CD14-positive monocyte (primary cell): ENCODE measurements at regions not wholly inside any gene's neighbourhood (a gene's known extent, or its start where the extent isn't known, plus 50 kb on each side); places are given as distances from the start of the nearest gene placed in this dataset.

Experiments used
- DNase-seq, 3 donors: peaks; one replicate each; pipeline ENCODE4 v3.0.0-alpha.2; 2011 to 2022
- H2AFZ ChIP-seq: 2 replicates; pipeline ENCODE4 v1.6.0; 2012; ENCODE audit warnings: mild to moderate bottlenecking, low read depth, low read length, inconsistent platforms; ENCODE audit not compliant: insufficient read depth, poor library complexity, severe bottlenecking
- H3K27ac ChIP-seq, 2 donors: 1 replicate in 1 of 2; 2 replicates in 1 of 2; pipeline ENCODE4 v1.5.1; 2012 to 2013; ENCODE audit warnings: low read length in 2 of 2, control low read depth in 1 of 2, inconsistent platforms in 1 of 2, low read depth in 1 of 2, mild to moderate bottlenecking in 1 of 2
- H3K27me3 ChIP-seq, 2 donors: one replicate each; pipeline versions ENCODE4 v1.6.0 to v1.6.1; 2011 to 2013; ENCODE audit warnings: low read length in 2 of 2; ENCODE audit not compliant: control insufficient read depth in 2 of 2, insufficient read depth in 2 of 2
- H3K36me3 ChIP-seq, 2 donors: replicated peaks in 1 of 2; 1 replicate in 1 of 2; 2 replicates in 1 of 2; pipeline versions ENCODE4 v1.5.1 to v1.6.1; 2012 to 2013; ENCODE audit warnings: low read length in 2 of 2, control low read depth in 1 of 2, inconsistent platforms in 1 of 2, mild to moderate bottlenecking in 1 of 2; ENCODE audit not compliant: insufficient read depth in 2 of 2, control insufficient read depth in 1 of 2
- H3K4me1 ChIP-seq, 2 donors: 1 replicate in 1 of 2; 2 replicates in 1 of 2; pipeline versions ENCODE4 v1.5.1 to v1.6.1; 2012 to 2013; ENCODE audit warnings: low read length in 2 of 2, control low read depth in 1 of 2, inconsistent platforms in 1 of 2, mild to moderate bottlenecking in 1 of 2, moderate library complexity in 1 of 2; ENCODE audit not compliant: insufficient read depth in 2 of 2, control insufficient read depth in 1 of 2
- H3K4me2 ChIP-seq: replicated peaks from 2 replicates; pipeline ENCODE3; 2012; ENCODE audit warnings: low read length, moderate library complexity, mild to moderate bottlenecking; ENCODE audit not compliant: poor library complexity, severe bottlenecking; ENCODE audit errors: extremely low read depth
- H3K4me3 ChIP-seq, 3 experiments: fragments of 200-600 bp in 1 of 3; sonication (generic) in 1 of 3; replicated peaks in 1 of 3; 1 replicate in 2 of 3; 2 replicates in 1 of 3; pipeline ENCODE4 v1.5.1; 2011 to 2013; ENCODE audit warnings: low read length in 3 of 3, mild to moderate bottlenecking in 3 of 3, control low read depth in 2 of 3, low read depth in 2 of 3, inconsistent platforms in 1 of 3, moderate library complexity in 1 of 3
- H3K79me2 ChIP-seq: 2 replicates; pipeline ENCODE4 v1.6.0; 2012; ENCODE audit warnings: mild to moderate bottlenecking, control low read depth, inconsistent platforms, low read length, moderate library complexity; ENCODE audit not compliant: insufficient read depth
- H3K9ac ChIP-seq: 2 replicates; pipeline ENCODE4 v1.6.0; 2017; ENCODE audit warnings: low read length, mild to moderate bottlenecking; ENCODE audit not compliant: insufficient read depth, poor library complexity, severe bottlenecking
- H3K9me3 ChIP-seq, 2 donors: replicated peaks in 1 of 2; 1 replicate in 1 of 2; 2 replicates in 1 of 2; pipeline versions ENCODE4 v1.5.1 to v1.6.1; 2012 to 2013; ENCODE audit warnings: low read length in 2 of 2, control low read depth in 1 of 2; ENCODE audit not compliant: control insufficient read depth in 1 of 2, insufficient read depth in 1 of 2
- H4K20me1 ChIP-seq: 2 replicates; pipeline ENCODE4 v1.6.0; 2012; ENCODE audit warnings: mild to moderate bottlenecking, low read length, control low read depth, moderate library complexity; ENCODE audit not compliant: insufficient read depth
- H3K27ac Mint-ChIP-seq, 7 donors: one replicate each; pipeline ENCODE4 v1.8.0; 2020; ENCODE audit warnings: mild to moderate bottlenecking in 7 of 7, mixed read lengths in 7 of 7, moderate library complexity in 6 of 7, inconsistent platforms in 2 of 7
- H3K27me3 Mint-ChIP-seq, 3 donors: one replicate each; pipeline ENCODE4 v1.8.0; 2021 to 2022; ENCODE audit warnings: low read depth in 3 of 3, mild to moderate bottlenecking in 3 of 3, mixed read lengths in 3 of 3, moderate library complexity in 3 of 3, inconsistent platforms in 1 of 3
- H3K36me3 Mint-ChIP-seq, 2 donors: one replicate each; pipeline ENCODE4 v1.8.0; 2020; ENCODE audit warnings: mixed read lengths in 2 of 2, inconsistent platforms in 1 of 2, mild to moderate bottlenecking in 1 of 2
- H3K4me1 Mint-ChIP-seq: one replicate; pipeline ENCODE4 v1.8.0; 2020; ENCODE audit warnings: mild to moderate bottlenecking, mixed read lengths
- H3K4me3 Mint-ChIP-seq, 2 donors: one replicate each; pipeline ENCODE4 v1.8.0; 2020; ENCODE audit warnings: mild to moderate bottlenecking in 2 of 2, mixed read lengths in 2 of 2, moderate library complexity in 1 of 2
- H3K9me3 Mint-ChIP-seq, 7 donors: one replicate each; pipeline ENCODE4 v1.8.0; 2020 to 2022; ENCODE audit warnings: mixed read lengths in 7 of 7, mild to moderate bottlenecking in 6 of 7, moderate library complexity in 6 of 7, inconsistent platforms in 2 of 7
- CTCF ChIP-seq: fragments of 200-600 bp; IDR thresholded peaks from one replicate; pipeline ENCODE4 v1.8.0; 2022; ENCODE audit warnings: antibody characterized with exemption, mild to moderate bottlenecking
- WGBS: methylation state at CpG from one replicate; pipeline ENCODE4 v1.1.5; 2013; ENCODE audit warnings: missing lambda C conversion rate; ENCODE audit not compliant: insufficient coverage; 5-methylcytosine and 5-hydroxymethylcytosine counted together
- intact Hi-C, 2 donors: fragments of 100-400 bp; cut with micrococcal nuclease; formaldehyde crosslinking; loops; one replicate each; pipeline versions ENCODE4 v1.15.0 to v1.15.1; 2023

GRCh38 chr7:84865560-84865959 lies 321.3 kb downstream of the SEMA3D start:
- Mint-ChIP-seq H3K4me3 (no peak overlapping the region), H3K4me1 (no peaks in the 10 kb centered on the region), H3K27me3 (no peaks in the 10 kb centered on the region), H3K36me3 (no peaks in the 10 kb centered on the region), H3K9me3 (peaks cover 2 to 11% (median 4%) of the 10 kb centered on the region in 7 donors), H3K27ac (no peak overlapping the region)
- Histone ChIP-seq H3K4me2 (no peak overlapping the region), H2AFZ (no peak overlapping the region), H4K20me1 (no peaks in the 10 kb centered on the region), H3K9me3 (peaks cover 0 to 2% of the 10 kb centered on the region in 2 donors), H3K27me3 (no peaks in the 10 kb centered on the region), H3K4me1 (no peaks in the 10 kb centered on the region), H3K4me3 (no peak overlapping the region), H3K36me3 (no peaks in the 10 kb centered on the region), H3K79me2 (no peaks in the 10 kb centered on the region), H3K9ac (no peak overlapping the region), H3K27ac (no peak overlapping the region)
- no peak for TF ChIP-seq CTCF
- intact Hi-C loops = no loop called here
- DNase-seq = no peak
- WGBS = 100% methylated on average over 1 of the region's 1 CpG

DNA sequence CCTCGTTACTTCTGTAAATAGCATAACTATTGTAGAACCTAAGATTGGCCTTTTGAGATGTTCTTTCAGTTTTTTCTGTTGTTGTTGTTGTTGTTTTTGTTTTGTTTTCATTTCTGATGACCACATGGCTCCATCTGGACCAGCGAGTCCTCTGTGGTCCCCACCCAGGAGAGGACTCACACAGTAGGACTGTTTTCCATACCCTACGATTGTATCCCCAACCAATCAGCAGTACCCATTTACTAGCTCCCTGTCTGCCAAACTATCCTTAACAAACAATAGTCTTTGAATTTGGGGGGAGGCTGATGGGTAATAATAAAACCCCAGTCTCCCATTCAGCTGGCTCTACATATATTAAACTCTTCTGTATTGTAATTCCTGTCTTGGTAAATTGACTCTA lies 329.5 kb downstream of the SEMA3D start:
- H2AFZ ChIP-seq = no peak overlapping the region
- H3K4me1 Mint-ChIP-seq = no peaks in the 10 kb centered on the region
- no peaks in the 10 kb centered on the region for H4K20me1 ChIP-seq
- H3K79me2 ChIP-seq = no peaks in the 10 kb centered on the region
- no peaks in the 10 kb centered on the region for H3K4me1 ChIP-seq
- WGBS = no CpG with 5 or more reads among the region's 3 CpGs
- no peak overlapping the region for H3K4me3 Mint-ChIP-seq
- peaks cover 6 to 15% (median 11%) of the 10 kb centered on the region in 7 donors for H3K9me3 Mint-ChIP-seq
- no peak overlapping the region for H3K4me2 ChIP-seq
- H3K27me3 Mint-ChIP-seq = no peaks in the 10 kb centered on the region
- no peaks in the 10 kb centered on the region for H3K36me3 ChIP-seq
- no peak overlapping the region for H3K9ac ChIP-seq
- DNase-seq = no peak
- H3K9me3 ChIP-seq = peaks cover 0 to 3% of the 10 kb centered on the region in 2 donors
- TF ChIP-seq CTCF = no peak
- no peak overlapping the region for H3K27ac Mint-ChIP-seq
- H3K4me3 ChIP-seq = no peak overlapping the region
- intact Hi-C loops = no loop called here
- H3K36me3 Mint-ChIP-seq = no peaks in the 10 kb centered on the region
- H3K27me3 ChIP-seq = no peaks in the 10 kb centered on the region
- no peak overlapping the region for H3K27ac ChIP-seq
